ENCODE measurements at regions not wholly inside any gene's neighbourhood (a gene's known extent, or its start where the extent isn't known, plus 50 kb on each side); places are given as distances from the start of the nearest gene placed in this dataset.

- TF ChIP-seq CTCF (IDR thresholded peaks at IDR 0.05) (no peak), ZFX (IDR thresholded peaks at IDR 0.05; ENCODE audit: borderline replicate concordance) (no peak)
Observed at GRCh38 chr11:92885600-92885999, 83.9 kb upstream of the MTNR1B start.
